Upper lobe of left lung (tissue), 4 donors: ENCODE measurements at regions not wholly inside any gene's neighbourhood (a gene's known extent, or its start where the extent isn't known, plus 50 kb on each side); places are given as distances from the start of the nearest gene placed in this dataset.

Experiments
- CTCF ChIP-seq, 6 experiments: fragments of 450-650 bp in 4 of 6; fragments of 200-600 bp in 2 of 6; sonication (generic) in 2 of 6; IDR thresholded peaks; one replicate each; pipeline ENCODE4 v1.5.1; 2016 to 2019; ENCODE audit warnings: antibody characterized with exemption in 6 of 6
- EP300 ChIP-seq, 4 donors: sonication (generic); formaldehyde crosslinking; IDR thresholded peaks; one replicate each; pipeline ENCODE4 v1.5.1; 2017; ENCODE audit warnings: antibody characterized with exemption in 4 of 4, control low read depth in 2 of 4
- POLR2A ChIP-seq, 4 donors: fragments of 450-650 bp; IDR thresholded peaks; one replicate each; pipeline ENCODE4 v1.5.1; 2016 to 2017; ENCODE audit warnings: antibody characterized with exemption in 4 of 4, mild to moderate bottlenecking in 2 of 4
- POLR2AphosphoS5 ChIP-seq, 2 donors: sonication (generic); formaldehyde crosslinking; IDR thresholded peaks; one replicate each; pipeline ENCODE4 v1.5.1; 2017; ENCODE audit warnings: antibody characterized with exemption in 2 of 2

GRCh38 chr2:120456867-120457266, 110.9 kb downstream of the INHBB start:
- no peak for TF ChIP-seq CTCF (IDR thresholded peaks at IDR 0.05)
- no peak for TF ChIP-seq POLR2AphosphoS5 (IDR thresholded peaks at IDR 0.05)
- no peak for TF ChIP-seq POLR2A (IDR thresholded peaks at IDR 0.05)
- no peak for TF ChIP-seq EP300 (IDR thresholded peaks at IDR 0.05)
